ENCODE measurements at regions not wholly inside any gene's neighbourhood (a gene's known extent, or its start where the extent isn't known, plus 50 kb on each side); places are given as distances from the start of the nearest gene placed in this dataset.

- ChIA-PET CTCF (ENCODE audit: low intra/inter-chr PET ratio) (no interaction called here), POLR2A (interaction anchor here (0.7 kb wide), 1 partner anchor 18 kb away, joined by 3 read pairs; no protein-coding TSS in a partner anchor)
- H3K4me3 ChIP-seq = no peak overlapping the region
- H3K79me2 ChIP-seq (ENCODE audit: control insufficient read depth, insufficient read depth, low read length) = no peaks in the 10 kb centered on the region
- no TSS peak for BruUV-seq (replicated peaks)
- H2AFZ ChIP-seq (ENCODE audit: low read depth, low read length) = no peak overlapping the region
- no peak overlapping the region for H3K4me2 ChIP-seq (ENCODE audit: insufficient read depth, low read length)
- no peak overlapping the region for H3K9ac ChIP-seq (ENCODE audit: insufficient read depth in 1 of 2, low read depth in 2 of 2, low read length in 2 of 2)
- no peaks in the 10 kb centered on the region for H3K9me1 ChIP-seq (ENCODE audit: control insufficient read depth, insufficient read depth, low read length)
- 0% methylated on average over 2 of the region's 9 CpGs for WGBS (ENCODE audit: insufficient coverage, low coverage, missing lambda C conversion rate)
- DNase-seq (ENCODE audit: extremely low read depth in 1 of 4, low spot score in 3 of 4) = no peak
- in situ Hi-C loops (cut with MboI) (no loop called here), intact Hi-C loops (cut with micrococcal nuclease) (no loop called here)
- no peaks in the 10 kb centered on the region for H3K36me3 ChIP-seq (ENCODE audit: control insufficient read depth, insufficient read depth, low read length)
- TF ChIP-seq TFAP4 (CRISPR knock-in tag; IDR thresholded peaks at IDR 0.05; ENCODE audit: borderline replicate concordance) = no peak
- no peak for TF ChIP-seq SP1 (CRISPR knock-in tag; IDR thresholded peaks at IDR 0.05)
- TF ChIP-seq ZZZ3 (IDR thresholded peaks at IDR 0.05) = no peak
- ATAC-seq = no peak
- no peak for FAIRE-seq
- H3K27ac ChIP-seq (ENCODE audit: extremely low read depth, low read depth, low read length) = no peak overlapping the region
- no peaks in the 10 kb centered on the region for H3K4me1 ChIP-seq (replicated peaks in 1 of 2; ENCODE audit: control insufficient read depth in 2 of 2, insufficient read depth in 2 of 2, low read length in 2 of 2)
- no peaks in the 10 kb centered on the region for H4K20me1 ChIP-seq (replicated peaks; ENCODE audit: control insufficient read depth, insufficient read depth, low read length)
- H3K9me3 ChIP-seq (replicated peaks; ENCODE audit: control insufficient read depth, insufficient read depth, low read depth, low read length) = no peaks in the 10 kb centered on the region
- H3K27me3 ChIP-seq (ENCODE audit: control insufficient read depth in 2 of 2, insufficient read depth in 2 of 2, low read length in 2 of 2) = peaks cover 0 to 19% of the 10 kb centered on the region in 2 experiments; a peak in 4 of 5 replicates
Observed at GRCh38 chr13:40492511-40492910, 173.9 kb downstream of the FOXO1 start.

- Histone ChIP-seq H4K20me1 (replicated peaks; ENCODE audit: control insufficient read depth, insufficient read depth, low read length) (no peaks in the 10 kb centered on the region), H3K9ac (ENCODE audit: insufficient read depth in 1 of 2, low read depth in 2 of 2, low read length in 2 of 2) (no peak overlapping the region), H3K9me3 (replicated peaks; ENCODE audit: control insufficient read depth, insufficient read depth, low read depth, low read length) (no peaks in the 10 kb centered on the region), H3K79me2 (ENCODE audit: control insufficient read depth, insufficient read depth, low read length) (no peaks in the 10 kb centered on the region), H3K4me1 (replicated peaks in 1 of 2; ENCODE audit: control insufficient read depth in 2 of 2, insufficient read depth in 2 of 2, low read length in 2 of 2) (no peaks in the 10 kb centered on the region), H3K4me3 (no peak overlapping the region), H3K9me1 (ENCODE audit: control insufficient read depth, insufficient read depth, low read length) (no peaks in the 10 kb centered on the region), H3K4me2 (ENCODE audit: insufficient read depth, low read length) (no peak overlapping the region), H2AFZ (ENCODE audit: low read depth, low read length) (no peak overlapping the region), H3K36me3 (ENCODE audit: control insufficient read depth, insufficient read depth, low read length) (no peaks in the 10 kb centered on the region), H3K27me3 (ENCODE audit: control insufficient read depth in 2 of 2, insufficient read depth in 2 of 2, low read length in 2 of 2) (peaks cover 0 to 10% of the 10 kb centered on the region in 2 experiments; a peak in 4 of 5 replicates), H3K27ac (ENCODE audit: extremely low read depth, low read depth, low read length) (no peak overlapping the region)
- CTCF ChIA-PET (ENCODE audit: low intra/inter-chr PET ratio) = no interaction called here
- intact Hi-C loops (cut with micrococcal nuclease) = no loop called here
- 0% methylated on average over 2 of the region's 2 CpGs for WGBS (ENCODE audit: insufficient coverage, low coverage, missing lambda C conversion rate)
- FAIRE-seq (no peak), DNase-seq (ENCODE audit: extremely low read depth in 1 of 4, low spot score in 3 of 4) (no peak), ATAC-seq (no peak)
- in situ Hi-C loops (cut with MboI) = no loop called here
- no TSS peak for BruUV-seq (replicated peaks)
- POLR2A ChIA-PET = no interaction called here
- TF ChIP-seq KHSRP (IDR thresholded peaks at IDR 0.05) (no peak), ZNF740 (CRISPR knock-in tag; IDR thresholded peaks at IDR 0.05) (no peak), ZNF740 (tag; IDR thresholded peaks at IDR 0.05) (no peak), FUS (optimal IDR thresholded peaks at IDR 0.05; ENCODE audit: low read depth, low read length) (no peak), HCFC1 (IDR thresholded peaks at IDR 0.05; ENCODE audit: low read depth, low read length) (no peak), ZNF518B (CRISPR knock-in tag; IDR thresholded peaks at IDR 0.05) (no peak), BRD9 (IDR thresholded peaks at IDR 0.05; ENCODE audit: low read depth, partially characterized antibody) (no peak), FOSL1 (tag; conservative IDR thresholded peaks at IDR 0.05) (no peak), MXI1 (IDR thresholded peaks at IDR 0.05; ENCODE audit: low read depth, low read length) (no peak), HLTF (IDR thresholded peaks at IDR 0.05) (no peak), YBX1 (IDR thresholded peaks at IDR 0.05) (no peak)
Observed at GRCh38 chr13:40494513-40494912, 171.9 kb downstream of the FOXO1 start.
